Endodermal cell (in vitro differentiated cells): ENCODE measurements at regions not wholly inside any gene's neighbourhood (a gene's known extent, or its start where the extent isn't known, plus 50 kb on each side); places are given as distances from the start of the nearest gene placed in this dataset.

ENCODE experiments used
- DNase-seq: peaks from one replicate; pipeline ENCODE4 v3.0.0-alpha.2; 2017
- H3K27ac ChIP-seq: 2 replicates; pipeline ENCODE4 v1.5.1; 2013; ENCODE audit warnings: mild to moderate bottlenecking, low read depth, low read length, moderate library complexity
- H3K27me3 ChIP-seq: 2 replicates; pipeline ENCODE4 v1.6.1; 2013; ENCODE audit warnings: mild to moderate bottlenecking, low read length, moderate library complexity; ENCODE audit not compliant: insufficient read depth, control insufficient read depth, poor library complexity, severe bottlenecking
- H3K36me3 ChIP-seq: 2 replicates; pipeline ENCODE4 v1.7.0; 2013; ENCODE audit warnings: mild to moderate bottlenecking, low read length, moderate library complexity; ENCODE audit not compliant: control insufficient read depth, insufficient read depth
- H3K4me1 ChIP-seq: one replicate; pipeline ENCODE4 v1.7.0; 2013; ENCODE audit warnings: low read length; ENCODE audit not compliant: control insufficient read depth, insufficient read depth
- H3K4me3 ChIP-seq: 2 replicates; pipeline ENCODE4 v1.5.1; 2013; ENCODE audit warnings: mild to moderate bottlenecking, low read length, moderate library complexity
- H3K9ac ChIP-seq: 2 replicates; pipeline ENCODE4 v1.6.1; 2013; ENCODE audit warnings: mild to moderate bottlenecking, low read length, moderate library complexity; ENCODE audit not compliant: poor library complexity, severe bottlenecking; ENCODE audit errors: extremely low read depth
- H3K9me3 ChIP-seq: 2 replicates; pipeline ENCODE4 v1.6.1; 2013; ENCODE audit warnings: mild to moderate bottlenecking, low read length, moderate library complexity; ENCODE audit not compliant: control insufficient read depth
- H3K27ac Mint-ChIP-seq: 2 replicates; pipeline ENCODE4 v1.8.0; 2020; ENCODE audit warnings: mixed read lengths
- H3K27me3 Mint-ChIP-seq: 2 replicates; pipeline ENCODE4 v1.8.0; 2021; ENCODE audit warnings: mild to moderate bottlenecking, mixed read lengths; ENCODE audit not compliant: insufficient read depth
- H3K36me3 Mint-ChIP-seq: 2 replicates; pipeline ENCODE4 v1.8.0; 2020; ENCODE audit warnings: low read depth, mixed read lengths
- H3K4me1 Mint-ChIP-seq: 2 replicates; pipeline ENCODE4 v1.8.0; 2020; ENCODE audit warnings: mixed read lengths
- H3K4me3 Mint-ChIP-seq: 2 replicates; pipeline ENCODE4 v1.8.0; 2020; ENCODE audit warnings: mild to moderate bottlenecking, moderate library complexity, mixed read lengths
- H3K9me3 Mint-ChIP-seq: 2 replicates; pipeline ENCODE4 v1.8.0; 2020; ENCODE audit warnings: mild to moderate bottlenecking, mixed read lengths
- WGBS, 2 experiments: methylation state at CpG; one replicate each; pipeline versions ENCODE4 v1.1.5 to v1.1.7; 2013; ENCODE audit warnings: missing lambda C conversion rate in 2 of 2, mixed read lengths in 1 of 2; ENCODE audit not compliant: insufficient coverage in 1 of 2, insufficient read length in 1 of 2; 5-methylcytosine and 5-hydroxymethylcytosine counted together
- TF ChIP-seq, protein P1 (sequence below): fragments of 200-600 bp; sonication (generic); conservative IDR thresholded peaks from 2 replicates; pipeline ENCODE4 v1.5.0; 2021; ENCODE audit warnings: antibody characterized with exemption, mild to moderate bottlenecking

DNA sequence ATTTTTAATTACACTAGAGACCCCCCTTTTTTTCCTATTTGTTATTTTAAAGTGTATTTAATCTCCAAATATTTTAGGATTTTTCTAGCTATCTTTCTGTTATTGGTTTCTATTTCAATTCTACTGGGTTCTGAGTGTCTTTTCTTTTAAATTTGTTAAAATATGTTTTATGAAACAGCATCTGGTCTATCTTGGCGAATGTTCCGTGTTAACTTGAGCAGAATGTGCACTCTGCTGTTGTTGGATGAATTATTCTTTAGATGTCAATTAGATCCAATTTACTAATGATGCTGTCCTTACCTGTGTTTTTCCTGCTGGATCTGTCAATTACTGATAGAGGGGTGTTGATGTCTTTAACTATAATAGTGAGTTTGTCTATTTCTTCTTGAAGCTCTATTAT, 462.0 kb upstream of the CNTN3 start:
- TF ChIP-seq, protein P1, sequence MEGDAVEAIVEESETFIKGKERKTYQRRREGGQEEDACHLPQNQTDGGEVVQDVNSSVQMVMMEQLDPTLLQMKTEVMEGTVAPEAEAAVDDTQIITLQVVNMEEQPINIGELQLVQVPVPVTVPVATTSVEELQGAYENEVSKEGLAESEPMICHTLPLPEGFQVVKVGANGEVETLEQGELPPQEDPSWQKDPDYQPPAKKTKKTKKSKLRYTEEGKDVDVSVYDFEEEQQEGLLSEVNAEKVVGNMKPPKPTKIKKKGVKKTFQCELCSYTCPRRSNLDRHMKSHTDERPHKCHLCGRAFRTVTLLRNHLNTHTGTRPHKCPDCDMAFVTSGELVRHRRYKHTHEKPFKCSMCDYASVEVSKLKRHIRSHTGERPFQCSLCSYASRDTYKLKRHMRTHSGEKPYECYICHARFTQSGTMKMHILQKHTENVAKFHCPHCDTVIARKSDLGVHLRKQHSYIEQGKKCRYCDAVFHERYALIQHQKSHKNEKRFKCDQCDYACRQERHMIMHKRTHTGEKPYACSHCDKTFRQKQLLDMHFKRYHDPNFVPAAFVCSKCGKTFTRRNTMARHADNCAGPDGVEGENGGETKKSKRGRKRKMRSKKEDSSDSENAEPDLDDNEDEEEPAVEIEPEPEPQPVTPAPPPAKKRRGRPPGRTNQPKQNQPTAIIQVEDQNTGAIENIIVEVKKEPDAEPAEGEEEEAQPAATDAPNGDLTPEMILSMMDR: no peak
- no peaks in the 10 kb centered on the region for H3K36me3 ChIP-seq
- no peaks in the 10 kb centered on the region for H3K36me3 Mint-ChIP-seq
- no peak for DNase-seq
- H3K27me3 ChIP-seq: no peaks in the 10 kb centered on the region
- WGBS, 2 experiments: 89% methylated on average over 2 of the region's 2 CpGs; no CpG with 5 or more reads in 1 of the 2 experiments
- H3K4me3 ChIP-seq: no peak overlapping the region
- no peak overlapping the region for H3K27ac ChIP-seq
- no peaks in the 10 kb centered on the region for H3K9me3 Mint-ChIP-seq
- H3K27me3 Mint-ChIP-seq: peaks cover 2% of the 10 kb centered on the region
- H3K4me3 Mint-ChIP-seq: no peak overlapping the region
- H3K9me3 ChIP-seq: no peaks in the 10 kb centered on the region
- no peak overlapping the region for H3K9ac ChIP-seq
- H3K4me1 ChIP-seq: no peaks in the 10 kb centered on the region
- H3K27ac Mint-ChIP-seq: no peak overlapping the region
- no peaks in the 10 kb centered on the region for H3K4me1 Mint-ChIP-seq

DNA sequence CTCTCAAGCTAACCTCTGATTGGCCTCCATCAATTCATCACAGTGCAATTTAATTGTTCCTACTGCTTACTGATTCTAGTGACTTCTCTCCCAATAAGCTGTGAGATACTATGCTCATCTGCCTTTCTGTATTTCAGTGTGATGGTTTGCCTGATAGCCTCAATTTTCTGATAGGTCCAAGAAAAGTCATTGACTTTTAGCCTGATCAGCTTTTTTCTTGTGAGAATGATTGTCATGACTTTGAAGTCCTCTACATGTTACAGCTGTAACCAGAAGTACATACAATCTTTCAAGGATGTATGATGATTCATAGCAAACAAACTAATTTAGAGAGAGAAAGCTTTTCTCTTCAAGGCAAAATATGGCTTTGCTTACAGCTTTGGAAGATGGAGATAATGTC, 463.8 kb upstream of the CNTN3 start:
- no peaks in the 10 kb centered on the region for H3K4me1 Mint-ChIP-seq
- TF ChIP-seq, protein P1: no peak

DNA sequence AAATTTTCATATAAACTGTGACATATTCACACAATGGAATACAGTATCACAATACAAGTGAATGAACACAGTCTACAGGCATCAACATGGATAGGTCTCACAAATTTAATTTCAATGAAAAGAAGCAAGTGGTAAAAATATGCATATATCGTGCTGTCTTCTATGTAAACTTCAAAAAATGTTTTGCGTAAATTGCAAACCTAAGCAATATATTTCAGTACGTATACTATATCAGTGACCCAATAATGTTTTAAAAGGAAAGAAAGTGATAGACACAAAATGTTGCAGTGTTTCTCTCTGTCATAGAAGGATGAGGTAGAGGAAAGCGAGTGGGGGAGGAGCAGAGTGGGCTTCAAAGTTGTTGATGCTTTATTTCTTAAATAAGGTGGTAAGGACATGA, 468.4 kb upstream of the CNTN3 start:
- no peaks in the 10 kb centered on the region for H3K27me3 Mint-ChIP-seq
- H3K27ac ChIP-seq: no peak overlapping the region
- H3K36me3 ChIP-seq: no peaks in the 10 kb centered on the region
- H3K9ac ChIP-seq: no peak overlapping the region
- no peak overlapping the region for H3K4me3 Mint-ChIP-seq
- H3K27ac Mint-ChIP-seq: no peak overlapping the region
- no peaks in the 10 kb centered on the region for H3K9me3 Mint-ChIP-seq
- H3K4me1 Mint-ChIP-seq: no peaks in the 10 kb centered on the region
- no peak for DNase-seq
- no peaks in the 10 kb centered on the region for H3K36me3 Mint-ChIP-seq
- H3K27me3 ChIP-seq: no peaks in the 10 kb centered on the region
- TF ChIP-seq, protein P1: no peak
- no peaks in the 10 kb centered on the region for H3K9me3 ChIP-seq
- no peak overlapping the region for H3K4me3 ChIP-seq
- no peaks in the 10 kb centered on the region for H3K4me1 ChIP-seq
- WGBS, 2 experiments: 87% methylated on average over 4 of the region's 4 CpGs; no CpG with 5 or more reads in 1 of the 2 experiments

More for the DNA sequence above, 463.8 kb upstream of the CNTN3 start:
- Histone ChIP-seq H3K9me3 (no peaks in the 10 kb centered on the region), H3K36me3 (no peaks in the 10 kb centered on the region), H3K9ac (no peak overlapping the region), H3K27me3 (no peaks in the 10 kb centered on the region), H3K4me3 (no peak overlapping the region), H3K27ac (no peak overlapping the region), H3K4me1 (no peaks in the 10 kb centered on the region)
- no peak for DNase-seq
- H3K4me3 Mint-ChIP-seq: no peak overlapping the region
- H3K36me3 Mint-ChIP-seq: no peaks in the 10 kb centered on the region
- peaks cover 2% of the 10 kb centered on the region for H3K27me3 Mint-ChIP-seq
- H3K27ac Mint-ChIP-seq: no peak overlapping the region
- H3K9me3 Mint-ChIP-seq: no peaks in the 10 kb centered on the region
